ENCODE measurements at regions not wholly inside any gene's neighbourhood (a gene's known extent, or its start where the extent isn't known, plus 50 kb on each side); places are given as distances from the start of the nearest gene placed in this dataset.

GRCh38 chr9:15059003-15059402 is 148.8 kb upstream of the FREM1 start:
- TF ChIP-seq EZH2 (IDR thresholded peaks at IDR 0.05; ENCODE audit: borderline replicate concordance, low read depth, low read length, severe bottlenecking) (no peak), CTCF (IDR thresholded peaks at IDR 0.05; ENCODE audit: borderline replicate concordance, extremely low read depth, low read length, poor library complexity, severe bottlenecking) (no peak)
